ENCODE measurements at regions not wholly inside any gene's neighbourhood (a gene's known extent, or its start where the extent isn't known, plus 50 kb on each side); places are given as distances from the start of the nearest gene placed in this dataset.

DNA sequence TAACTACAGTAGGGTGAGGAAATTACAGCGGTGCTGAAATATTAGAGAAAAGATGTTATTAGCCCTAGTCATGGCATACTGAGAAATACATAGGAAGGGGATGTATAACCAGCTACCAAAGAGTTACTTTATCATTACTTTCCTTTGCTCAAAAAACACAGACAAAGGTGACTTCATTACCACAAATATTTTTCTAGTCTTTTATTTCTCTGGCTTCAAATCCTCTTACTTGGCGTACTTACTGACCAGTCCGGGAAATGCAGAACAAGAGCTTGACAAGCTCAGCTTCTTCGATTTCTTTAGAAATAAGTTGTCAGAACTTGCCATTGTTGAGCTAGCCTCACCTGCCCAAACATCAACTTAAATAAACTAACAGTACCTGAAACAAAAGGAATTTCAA, 142.1 kb upstream of the TMCO5A start:
- WGBS: 56% methylated on average over 4 of the region's 4 CpGs
- H3K9me3 ChIP-seq: no peaks in the 10 kb centered on the region
- intact Hi-C loops (cut with DNase I): no loop called here
- no peak for DNase-seq (ENCODE audit: low spot score)
- H3K4me1 ChIP-seq (replicated peaks): no peaks in the 10 kb centered on the region
- H3K27me3 ChIP-seq (replicated peaks; ENCODE audit: insufficient read depth): peaks cover 5% of the 10 kb centered on the region
- H3K36me3 ChIP-seq: no peaks in the 10 kb centered on the region
- H3K4me3 ChIP-seq: no peak overlapping the region
- no peak overlapping the region for H3K27ac ChIP-seq
- TF ChIP-seq POLR2A (IDR thresholded peaks at IDR 0.05) (no peak), POLR2AphosphoS5 (IDR thresholded peaks at IDR 0.05) (no peak)
- TF ChIP-seq, protein P1, sequence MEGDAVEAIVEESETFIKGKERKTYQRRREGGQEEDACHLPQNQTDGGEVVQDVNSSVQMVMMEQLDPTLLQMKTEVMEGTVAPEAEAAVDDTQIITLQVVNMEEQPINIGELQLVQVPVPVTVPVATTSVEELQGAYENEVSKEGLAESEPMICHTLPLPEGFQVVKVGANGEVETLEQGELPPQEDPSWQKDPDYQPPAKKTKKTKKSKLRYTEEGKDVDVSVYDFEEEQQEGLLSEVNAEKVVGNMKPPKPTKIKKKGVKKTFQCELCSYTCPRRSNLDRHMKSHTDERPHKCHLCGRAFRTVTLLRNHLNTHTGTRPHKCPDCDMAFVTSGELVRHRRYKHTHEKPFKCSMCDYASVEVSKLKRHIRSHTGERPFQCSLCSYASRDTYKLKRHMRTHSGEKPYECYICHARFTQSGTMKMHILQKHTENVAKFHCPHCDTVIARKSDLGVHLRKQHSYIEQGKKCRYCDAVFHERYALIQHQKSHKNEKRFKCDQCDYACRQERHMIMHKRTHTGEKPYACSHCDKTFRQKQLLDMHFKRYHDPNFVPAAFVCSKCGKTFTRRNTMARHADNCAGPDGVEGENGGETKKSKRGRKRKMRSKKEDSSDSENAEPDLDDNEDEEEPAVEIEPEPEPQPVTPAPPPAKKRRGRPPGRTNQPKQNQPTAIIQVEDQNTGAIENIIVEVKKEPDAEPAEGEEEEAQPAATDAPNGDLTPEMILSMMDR (IDR thresholded peaks at IDR 0.05): no peak

GRCh38 chr15:37793851-37794250, 140.6 kb upstream of the TMCO5A start:
- H3K4me1 ChIP-seq (replicated peaks): no peaks in the 10 kb centered on the region
- H3K27me3 ChIP-seq (replicated peaks; ENCODE audit: insufficient read depth): peaks cover 5% of the 10 kb centered on the region
- no peaks in the 10 kb centered on the region for H3K9me3 ChIP-seq
- no peaks in the 10 kb centered on the region for H3K36me3 ChIP-seq
- no peak overlapping the region for H3K4me3 ChIP-seq
- DNase-seq (ENCODE audit: low spot score): no peak
- WGBS: 49% methylated on average over 2 of the region's 2 CpGs
- no peak for TF ChIP-seq POLR2AphosphoS5 (IDR thresholded peaks at IDR 0.05)
- TF ChIP-seq POLR2A (IDR thresholded peaks at IDR 0.05): no peak
- TF ChIP-seq, protein P1 (IDR thresholded peaks at IDR 0.05): no peak
- H3K27ac ChIP-seq: no peak overlapping the region
- intact Hi-C loops (cut with DNase I): no loop called here

GRCh38 chr15:37794947-37795346, 139.5 kb upstream of the TMCO5A start:
- Histone ChIP-seq H3K27ac (no peak overlapping the region), H3K9me3 (no peaks in the 10 kb centered on the region), H3K36me3 (no peaks in the 10 kb centered on the region), H3K27me3 (replicated peaks; ENCODE audit: insufficient read depth) (peaks cover 5% of the 10 kb centered on the region), H3K4me1 (replicated peaks) (no peaks in the 10 kb centered on the region), H3K4me3 (no peak overlapping the region)
- intact Hi-C loops (cut with DNase I): no loop called here
- DNase-seq (ENCODE audit: low spot score): no peak
- WGBS: 53% methylated on average over 1 of the region's 1 CpG
- TF ChIP-seq POLR2AphosphoS5 (IDR thresholded peaks at IDR 0.05) (no peak), POLR2A (IDR thresholded peaks at IDR 0.05) (no peak)
- TF ChIP-seq, protein P1 (IDR thresholded peaks at IDR 0.05): no peak

DNA sequence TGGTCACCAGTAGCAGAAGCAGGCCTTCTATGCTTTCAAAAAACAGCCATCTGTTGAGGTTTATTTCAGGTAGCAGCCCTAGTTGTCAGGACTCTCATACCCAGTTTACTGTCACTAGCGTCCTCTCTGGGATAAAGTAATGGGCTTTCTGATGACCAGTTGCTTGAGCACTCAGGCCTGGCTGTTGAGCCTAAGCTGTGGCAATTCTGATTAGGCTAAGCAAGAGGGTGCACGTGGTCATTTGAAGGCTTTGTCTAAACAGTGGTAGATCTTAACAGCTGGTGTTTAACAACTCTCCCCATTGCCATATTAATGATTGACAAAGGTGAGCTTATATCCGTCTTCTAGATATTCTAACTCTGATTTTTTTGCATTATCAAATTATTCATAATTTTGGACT, 132.9 kb upstream of the TMCO5A start:
- WGBS: 83% methylated on average over 3 of the region's 3 CpGs
- Histone ChIP-seq H3K27ac (no peak overlapping the region), H3K27me3 (replicated peaks; ENCODE audit: insufficient read depth) (no peaks in the 10 kb centered on the region), H3K36me3 (no peaks in the 10 kb centered on the region), H3K4me3 (no peak overlapping the region), H3K9me3 (no peaks in the 10 kb centered on the region), H3K4me1 (replicated peaks) (no peaks in the 10 kb centered on the region)
- TF ChIP-seq, protein P1 (IDR thresholded peaks at IDR 0.05): no peak
- no peak for TF ChIP-seq POLR2AphosphoS5 (IDR thresholded peaks at IDR 0.05)
- DNase-seq (ENCODE audit: low spot score): no peak
- intact Hi-C loops (cut with DNase I): no loop called here

DNA sequence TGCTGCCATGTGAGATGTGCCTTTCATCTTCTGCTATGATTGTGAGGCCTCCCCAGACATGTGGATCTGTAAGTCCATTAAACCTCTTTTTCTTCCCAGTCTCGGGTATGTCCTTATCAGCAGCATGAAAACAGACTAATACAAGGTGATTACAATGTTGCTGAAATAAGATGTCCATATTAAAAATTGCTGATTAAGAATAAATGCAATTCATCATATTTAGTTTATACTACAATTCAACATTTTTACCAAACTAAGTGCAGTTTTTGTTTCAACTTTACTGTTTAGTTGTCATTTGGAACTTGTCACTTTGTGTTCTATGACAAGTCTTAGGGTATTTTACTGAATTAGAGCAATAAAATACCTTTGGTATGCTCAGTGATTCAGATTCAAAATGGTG, 127.6 kb upstream of the TMCO5A start:
- intact Hi-C loops (cut with DNase I): no loop called here
- no peak for DNase-seq (ENCODE audit: low spot score)
- Histone ChIP-seq H3K4me3 (no peak overlapping the region), H3K9me3 (no peaks in the 10 kb centered on the region), H3K27me3 (replicated peaks; ENCODE audit: insufficient read depth) (no peaks in the 10 kb centered on the region), H3K4me1 (replicated peaks) (no peaks in the 10 kb centered on the region), H3K27ac (no peak overlapping the region), H3K36me3 (no peaks in the 10 kb centered on the region)
- TF ChIP-seq, protein P1 (IDR thresholded peaks at IDR 0.05): no peak
- no peak for TF ChIP-seq POLR2A (IDR thresholded peaks at IDR 0.05)
- WGBS: 72% methylated on average over 1 of the region's 1 CpG

All from prostate gland (tissue), 2 donors.